ENCODE measurements at regions not wholly inside any gene's neighbourhood (a gene's known extent, or its start where the extent isn't known, plus 50 kb on each side); places are given as distances from the start of the nearest gene placed in this dataset.

DNA sequence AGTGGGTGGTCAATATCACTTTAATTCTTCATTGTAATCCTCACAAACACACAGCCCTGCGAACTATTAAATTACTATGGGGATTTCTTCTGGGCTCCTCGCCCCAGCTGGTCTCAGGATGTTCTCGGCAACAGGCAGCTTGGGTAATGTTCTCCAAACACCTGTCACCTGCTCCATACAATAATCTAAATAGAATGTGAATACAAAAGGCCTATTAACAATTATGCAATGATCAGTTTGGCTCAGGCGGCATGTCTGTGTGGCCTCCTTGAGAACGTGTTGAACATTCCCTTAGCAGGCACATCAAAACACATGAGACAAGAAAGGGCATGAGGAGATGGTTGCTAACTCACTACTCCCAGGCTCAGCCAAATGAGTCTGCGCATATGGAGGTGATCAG is 158.6 kb upstream of the KBTBD8 start:
- TF ChIP-seq, protein P1, sequence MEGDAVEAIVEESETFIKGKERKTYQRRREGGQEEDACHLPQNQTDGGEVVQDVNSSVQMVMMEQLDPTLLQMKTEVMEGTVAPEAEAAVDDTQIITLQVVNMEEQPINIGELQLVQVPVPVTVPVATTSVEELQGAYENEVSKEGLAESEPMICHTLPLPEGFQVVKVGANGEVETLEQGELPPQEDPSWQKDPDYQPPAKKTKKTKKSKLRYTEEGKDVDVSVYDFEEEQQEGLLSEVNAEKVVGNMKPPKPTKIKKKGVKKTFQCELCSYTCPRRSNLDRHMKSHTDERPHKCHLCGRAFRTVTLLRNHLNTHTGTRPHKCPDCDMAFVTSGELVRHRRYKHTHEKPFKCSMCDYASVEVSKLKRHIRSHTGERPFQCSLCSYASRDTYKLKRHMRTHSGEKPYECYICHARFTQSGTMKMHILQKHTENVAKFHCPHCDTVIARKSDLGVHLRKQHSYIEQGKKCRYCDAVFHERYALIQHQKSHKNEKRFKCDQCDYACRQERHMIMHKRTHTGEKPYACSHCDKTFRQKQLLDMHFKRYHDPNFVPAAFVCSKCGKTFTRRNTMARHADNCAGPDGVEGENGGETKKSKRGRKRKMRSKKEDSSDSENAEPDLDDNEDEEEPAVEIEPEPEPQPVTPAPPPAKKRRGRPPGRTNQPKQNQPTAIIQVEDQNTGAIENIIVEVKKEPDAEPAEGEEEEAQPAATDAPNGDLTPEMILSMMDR (IDR thresholded peaks at IDR 0.05): no peak
- TF ChIP-seq POLR2AphosphoS5 (IDR thresholded peaks at IDR 0.05) (no peak), POLR2A (IDR thresholded peaks at IDR 0.05) (no peak)
